Glutamatergic neuron (in vitro differentiated cells): ENCODE measurements at regions not wholly inside any gene's neighbourhood (a gene's known extent, or its start where the extent isn't known, plus 50 kb on each side); places are given as distances from the start of the nearest gene placed in this dataset.
A peak's percentile ranks its signal among the peaks of the same experiment; 100 is the strongest.

ENCODE experiments used
- DNase-seq: peaks from one replicate; pipeline ENCODE4 v3.0.0; 2022
- H3K27ac Mint-ChIP-seq: one replicate; pipeline ENCODE4 v1.8.0; 2020; ENCODE audit warnings: mild to moderate bottlenecking, mixed read lengths, inconsistent platforms; ENCODE audit not compliant: unreplicated experiment
- H3K27me3 Mint-ChIP-seq: one replicate; pipeline ENCODE4 v1.8.0; 2020; ENCODE audit warnings: mild to moderate bottlenecking, moderate library complexity, mixed read lengths, inconsistent platforms; ENCODE audit not compliant: unreplicated experiment
- H3K36me3 Mint-ChIP-seq: one replicate; pipeline ENCODE4 v1.8.0; 2020; ENCODE audit warnings: mild to moderate bottlenecking, mixed read lengths, inconsistent platforms; ENCODE audit not compliant: unreplicated experiment
- H3K4me1 Mint-ChIP-seq: one replicate; pipeline ENCODE4 v1.8.0; 2020; ENCODE audit warnings: mild to moderate bottlenecking, low read depth, mixed read lengths, inconsistent platforms; ENCODE audit not compliant: unreplicated experiment
- H3K4me3 Mint-ChIP-seq: one replicate; pipeline ENCODE4 v1.8.0; 2020; ENCODE audit warnings: mild to moderate bottlenecking, mixed read lengths, inconsistent platforms; ENCODE audit not compliant: unreplicated experiment
- H3K9me3 Mint-ChIP-seq: one replicate; pipeline ENCODE4 v1.8.0; 2020; ENCODE audit warnings: mild to moderate bottlenecking, moderate library complexity, mixed read lengths, inconsistent platforms; ENCODE audit not compliant: unreplicated experiment
- TF ChIP-seq, protein P1 (sequence below): fragments of 200-600 bp; sonication (generic); IDR thresholded peaks from one replicate; pipeline ENCODE4 v1.5.0; 2021; ENCODE audit not compliant: partially characterized antibody, unreplicated experiment

DNA sequence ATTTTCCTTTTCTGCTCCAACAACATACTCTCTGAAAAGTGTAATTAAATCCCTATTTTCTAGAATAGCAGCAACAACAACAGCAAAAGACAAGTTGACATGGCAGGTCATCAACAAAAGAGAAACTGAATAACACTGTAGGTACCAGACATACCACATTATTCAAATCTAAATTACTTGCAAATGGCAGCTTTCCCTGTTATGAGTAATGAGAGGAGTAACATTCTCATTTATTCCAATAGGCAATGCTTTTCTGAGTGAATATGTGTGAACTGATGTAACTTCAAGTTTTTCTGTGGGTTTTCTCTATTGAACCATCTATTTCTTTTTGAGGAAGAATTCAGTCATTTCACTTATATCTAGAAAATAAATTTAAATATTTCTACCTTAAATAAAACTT is 501.5 kb downstream of the TRIB2 start:
- DNase-seq, result no peak
- TF ChIP-seq, protein P1, sequence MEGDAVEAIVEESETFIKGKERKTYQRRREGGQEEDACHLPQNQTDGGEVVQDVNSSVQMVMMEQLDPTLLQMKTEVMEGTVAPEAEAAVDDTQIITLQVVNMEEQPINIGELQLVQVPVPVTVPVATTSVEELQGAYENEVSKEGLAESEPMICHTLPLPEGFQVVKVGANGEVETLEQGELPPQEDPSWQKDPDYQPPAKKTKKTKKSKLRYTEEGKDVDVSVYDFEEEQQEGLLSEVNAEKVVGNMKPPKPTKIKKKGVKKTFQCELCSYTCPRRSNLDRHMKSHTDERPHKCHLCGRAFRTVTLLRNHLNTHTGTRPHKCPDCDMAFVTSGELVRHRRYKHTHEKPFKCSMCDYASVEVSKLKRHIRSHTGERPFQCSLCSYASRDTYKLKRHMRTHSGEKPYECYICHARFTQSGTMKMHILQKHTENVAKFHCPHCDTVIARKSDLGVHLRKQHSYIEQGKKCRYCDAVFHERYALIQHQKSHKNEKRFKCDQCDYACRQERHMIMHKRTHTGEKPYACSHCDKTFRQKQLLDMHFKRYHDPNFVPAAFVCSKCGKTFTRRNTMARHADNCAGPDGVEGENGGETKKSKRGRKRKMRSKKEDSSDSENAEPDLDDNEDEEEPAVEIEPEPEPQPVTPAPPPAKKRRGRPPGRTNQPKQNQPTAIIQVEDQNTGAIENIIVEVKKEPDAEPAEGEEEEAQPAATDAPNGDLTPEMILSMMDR, result no peak
- H3K4me1 Mint-ChIP-seq, result no peaks in the 10 kb centered on the region
- H3K27me3 Mint-ChIP-seq, result no peaks in the 10 kb centered on the region
- no peaks in the 10 kb centered on the region for H3K9me3 Mint-ChIP-seq
- no peak overlapping the region for H3K27ac Mint-ChIP-seq
- H3K4me3 Mint-ChIP-seq, result no peak overlapping the region
- H3K36me3 Mint-ChIP-seq, result peaks cover 14% of the 10 kb centered on the region

DNA sequence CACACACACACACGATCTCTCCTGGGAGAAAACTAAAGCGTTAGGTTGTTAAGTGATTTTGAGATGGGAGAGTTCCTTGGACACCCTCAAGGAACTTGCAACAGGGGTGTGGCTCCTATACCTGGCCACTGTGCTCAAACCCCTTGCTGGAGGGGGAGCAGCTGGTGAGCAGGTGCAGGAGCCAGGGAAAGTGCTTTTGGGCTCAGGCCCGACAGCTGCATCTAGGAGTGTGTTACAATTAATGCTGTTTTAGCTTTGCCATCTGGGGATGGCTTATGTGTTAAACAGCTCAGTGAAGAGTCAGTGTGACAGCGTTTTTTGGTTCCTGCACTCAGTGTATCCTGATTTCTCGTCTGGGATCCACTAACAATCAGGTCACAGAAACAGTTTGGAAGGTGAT is 510.8 kb downstream of the TRIB2 start:
- peaks cover 2% of the 10 kb centered on the region for H3K27me3 Mint-ChIP-seq
- peak overlapping the region; percentile 81 for H3K4me3 Mint-ChIP-seq
- TF ChIP-seq, protein P1, result no peak
- H3K27ac Mint-ChIP-seq, result peak overlapping the region; percentile 98
- no peaks in the 10 kb centered on the region for H3K36me3 Mint-ChIP-seq
- DNase-seq, result peak; percentile 47
- peaks cover 12% of the 10 kb centered on the region for H3K4me1 Mint-ChIP-seq
- peaks cover 8% of the 10 kb centered on the region for H3K9me3 Mint-ChIP-seq

DNA sequence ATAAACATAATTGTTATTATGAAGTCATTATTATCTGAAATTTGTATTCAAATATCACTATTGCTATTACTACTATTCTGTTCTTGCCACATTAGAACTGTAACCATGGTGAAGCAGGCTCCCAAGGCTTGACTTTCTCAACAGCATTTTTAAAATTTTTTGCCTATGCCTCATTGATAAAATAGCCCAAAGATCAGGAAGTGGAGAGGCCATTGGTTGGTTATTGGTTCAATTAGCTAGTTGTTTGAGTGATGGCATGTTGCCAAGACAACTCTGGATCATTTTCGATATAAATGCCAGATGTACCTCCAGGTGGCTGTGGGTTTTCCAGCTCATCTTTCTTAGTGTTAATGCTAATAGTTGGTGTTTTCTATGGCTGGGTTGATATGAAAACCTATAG is 513.5 kb downstream of the TRIB2 start:
- no peak for DNase-seq
- Mint-ChIP-seq H3K4me3 (no peak overlapping the region), H3K9me3 (peaks cover 8% of the 10 kb centered on the region), H3K36me3 (no peaks in the 10 kb centered on the region), H3K27ac (no peak overlapping the region), H3K4me1 (peaks cover 12% of the 10 kb centered on the region), H3K27me3 (peaks cover 2% of the 10 kb centered on the region)
- TF ChIP-seq, protein P1, result no peak

DNA sequence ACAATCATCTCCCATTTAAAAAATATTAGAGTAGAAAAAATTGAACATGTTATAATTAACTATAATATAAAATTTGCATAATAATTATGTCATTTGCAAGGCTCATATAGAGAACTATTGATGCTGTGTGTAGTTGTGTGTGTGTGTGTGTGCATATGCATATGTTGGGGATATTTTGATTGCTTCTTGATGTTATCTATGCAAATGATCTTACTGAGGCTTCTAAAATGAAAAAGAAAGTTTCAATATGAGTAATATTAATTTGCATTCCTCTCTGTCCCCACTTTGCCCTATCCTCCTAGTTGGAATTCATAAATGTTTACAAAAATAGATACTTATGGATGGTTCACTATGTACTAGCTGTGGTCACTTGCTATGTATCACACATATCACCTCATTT is 523.3 kb downstream of the TRIB2 start:
- Mint-ChIP-seq H3K27ac (no peak overlapping the region), H3K4me3 (no peak overlapping the region), H3K4me1 (no peaks in the 10 kb centered on the region), H3K9me3 (no peaks in the 10 kb centered on the region), H3K36me3 (no peaks in the 10 kb centered on the region), H3K27me3 (no peaks in the 10 kb centered on the region)
- no peak for DNase-seq
- TF ChIP-seq, protein P1, result no peak

DNA sequence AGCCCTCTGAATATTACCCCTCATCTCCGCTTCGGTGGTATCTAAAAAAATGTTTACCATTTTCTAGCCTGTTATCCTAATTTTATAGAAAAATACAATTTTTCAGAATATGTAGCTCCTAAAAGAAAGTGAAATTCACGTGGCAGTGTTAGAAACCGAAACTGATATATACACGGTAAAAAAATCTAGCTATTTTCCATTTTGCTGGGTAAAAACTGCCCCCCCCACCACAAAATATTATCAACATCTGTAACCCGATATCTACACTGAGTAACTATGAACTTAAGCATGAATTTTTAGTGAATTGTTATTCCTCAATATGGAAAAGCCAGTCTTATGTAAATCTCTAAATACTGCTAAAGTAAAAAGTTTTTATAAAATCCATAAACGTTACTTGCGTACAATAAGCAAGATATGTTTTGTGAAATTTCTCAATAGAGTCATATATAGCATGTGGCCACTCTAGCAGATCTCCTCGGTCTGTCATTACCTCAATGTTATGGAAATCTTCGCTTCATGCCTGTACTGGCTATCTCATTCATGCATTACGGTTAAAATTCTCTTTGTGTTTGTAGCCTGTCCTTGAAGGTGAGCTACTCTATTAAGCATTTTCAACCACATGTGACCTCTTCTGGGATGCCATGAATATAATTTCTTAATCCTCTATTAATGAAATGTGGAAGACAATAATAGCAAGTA is 524.2 kb downstream of the TRIB2 start:
- H3K27ac Mint-ChIP-seq, result no peak overlapping the region
- TF ChIP-seq, protein P1, result no peak

More for the DNA sequence above, 524.2 kb downstream of the TRIB2 start:
- no peak for DNase-seq
- H3K27me3 Mint-ChIP-seq, result no peaks in the 10 kb centered on the region
- H3K9me3 Mint-ChIP-seq, result no peaks in the 10 kb centered on the region
- H3K4me1 Mint-ChIP-seq, result no peaks in the 10 kb centered on the region
- H3K4me3 Mint-ChIP-seq, result no peak overlapping the region
- no peaks in the 10 kb centered on the region for H3K36me3 Mint-ChIP-seq
